GM19099 (cell line): ENCODE measurements at regions not wholly inside any gene's neighbourhood (a gene's known extent, or its start where the extent isn't known, plus 50 kb on each side); places are given as distances from the start of the nearest gene placed in this dataset.

Experiments used
- POLR2A ChIP-seq: IDR thresholded peaks from 3 replicates; pipeline ENCODE4 v1.6.1; 2011; ENCODE audit warnings: low read depth; ENCODE audit not compliant: insufficient read length; ENCODE audit errors: extremely low read depth

DNA sequence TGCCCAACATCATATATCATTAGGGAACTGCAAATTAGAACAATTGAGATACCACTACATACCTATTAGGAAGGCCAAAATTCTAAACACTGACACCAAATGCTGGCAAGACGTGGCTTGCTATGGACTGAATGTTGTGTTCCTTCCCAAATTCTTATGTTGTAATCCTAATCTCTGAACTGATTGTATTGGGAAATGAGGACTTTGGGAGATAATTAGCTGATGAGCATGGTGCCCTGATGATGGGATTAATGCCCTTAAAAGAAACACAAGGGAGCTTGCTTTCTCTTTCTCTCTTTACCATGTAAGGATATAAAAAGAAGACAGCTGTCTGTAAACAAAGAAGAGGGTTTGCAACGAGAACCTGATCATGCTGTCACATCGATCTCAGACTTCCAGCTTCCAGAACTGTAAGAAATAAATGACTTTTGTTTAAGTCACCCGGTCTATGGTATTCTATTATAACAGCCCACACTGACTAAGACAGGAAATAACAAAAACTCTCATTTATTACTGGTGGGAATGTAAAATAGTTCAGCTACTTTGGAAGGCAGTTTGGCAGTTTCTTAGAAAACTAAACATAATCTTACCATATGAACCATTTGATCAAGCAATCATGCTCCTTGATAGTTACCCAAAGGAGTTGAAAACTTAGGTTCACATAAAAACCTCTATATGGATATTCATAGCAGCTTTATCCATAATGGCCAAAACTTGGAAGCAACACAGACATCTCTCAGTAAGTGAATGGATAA is 458.3 kb upstream of the CBLB start:
- TF ChIP-seq POLR2A, result no peak

DNA sequence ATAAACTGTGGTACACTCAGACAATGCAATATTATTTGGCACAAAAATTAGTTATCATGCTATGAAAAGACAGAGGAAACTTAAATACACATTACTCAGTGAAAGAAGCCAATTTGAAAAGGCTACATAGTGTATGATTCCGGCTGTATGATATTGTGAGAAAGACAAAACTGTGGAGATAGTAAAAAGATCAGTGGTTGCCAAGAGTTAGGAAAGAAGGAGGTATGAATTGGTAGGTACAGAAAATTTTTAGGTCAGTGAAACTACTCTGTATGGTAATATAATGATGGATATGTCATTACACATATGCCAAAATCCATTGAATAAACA is 458.8 kb upstream of the CBLB start:
- TF ChIP-seq POLR2A, result no peak

DNA sequence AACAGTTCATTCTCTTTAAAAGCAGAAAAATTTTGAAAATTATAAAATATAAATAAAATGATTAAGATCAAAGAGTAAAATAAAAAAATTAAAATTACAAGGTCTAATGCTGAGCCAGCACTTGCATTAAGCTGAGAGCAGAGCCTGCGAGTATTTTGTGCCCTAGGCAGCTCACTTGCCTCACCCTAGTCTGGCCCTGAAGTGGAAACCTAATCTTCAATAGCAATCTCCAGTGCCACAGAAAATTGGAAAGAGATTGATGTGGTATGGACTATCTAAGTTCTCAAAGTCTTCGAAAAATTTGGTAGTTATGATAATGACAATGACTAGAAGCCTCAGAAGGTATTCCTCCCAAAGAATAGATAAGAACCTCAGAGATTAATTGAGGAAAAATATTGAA is 459.4 kb upstream of the CBLB start:
- no peak for TF ChIP-seq POLR2A

DNA sequence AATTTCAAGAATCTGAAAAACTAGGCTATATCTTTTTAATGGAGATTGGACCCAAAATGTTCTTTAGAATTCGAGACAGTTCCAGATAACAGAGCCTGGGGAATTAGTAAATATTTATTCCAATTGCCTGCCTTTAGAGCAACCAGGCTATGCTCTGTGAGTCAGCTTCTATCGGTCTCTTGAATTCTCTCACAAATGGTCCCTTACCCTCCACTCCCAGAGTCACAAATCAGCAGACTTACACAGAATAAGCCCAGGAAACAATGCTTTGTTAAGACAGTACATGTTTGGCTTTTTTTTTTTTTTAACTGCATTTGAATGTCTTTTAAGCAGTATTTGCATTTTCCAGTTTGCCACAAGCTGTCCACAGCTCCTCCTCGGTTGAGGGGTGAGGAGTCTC is 460.7 kb upstream of the CBLB start:
- no peak for TF ChIP-seq POLR2A

DNA sequence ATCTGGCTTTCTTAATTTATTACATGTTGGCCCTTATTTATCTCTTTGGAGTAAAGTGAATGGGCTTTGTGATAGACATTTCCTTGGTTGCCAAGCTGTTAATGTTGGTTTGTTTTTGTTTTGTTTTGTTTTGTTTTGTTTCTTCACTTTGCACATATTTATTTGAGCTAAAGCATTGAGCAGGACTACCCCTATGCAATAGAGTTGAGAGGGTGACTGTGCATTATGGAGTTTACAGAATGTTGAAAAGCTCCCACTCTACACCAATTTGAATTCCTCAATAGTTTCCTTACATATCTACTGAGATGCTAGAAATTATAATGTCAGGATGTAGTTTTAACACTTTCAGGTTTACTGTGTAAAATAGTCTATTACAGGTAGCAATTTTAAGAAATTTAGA is 462.8 kb upstream of the CBLB start:
- TF ChIP-seq POLR2A, result no peak

DNA sequence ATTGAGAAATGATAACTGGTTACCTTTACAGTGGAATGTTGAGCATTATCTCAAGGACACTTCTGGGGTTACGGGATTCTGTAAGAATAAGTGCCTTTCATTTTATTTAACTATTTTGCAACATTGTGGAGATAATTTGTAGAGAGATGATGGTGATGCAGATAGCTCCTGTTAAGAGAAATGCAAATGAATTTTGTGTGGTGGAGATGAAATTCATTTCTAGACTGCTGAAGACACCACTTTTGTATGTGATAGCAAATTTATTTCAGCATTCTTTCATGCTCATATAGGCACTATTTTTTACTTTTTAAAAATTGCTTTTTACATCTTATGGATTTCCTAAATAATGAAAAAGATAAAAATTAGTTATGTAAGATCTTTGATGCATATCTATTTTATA is 463.3 kb upstream of the CBLB start:
- TF ChIP-seq POLR2A, result no peak

DNA sequence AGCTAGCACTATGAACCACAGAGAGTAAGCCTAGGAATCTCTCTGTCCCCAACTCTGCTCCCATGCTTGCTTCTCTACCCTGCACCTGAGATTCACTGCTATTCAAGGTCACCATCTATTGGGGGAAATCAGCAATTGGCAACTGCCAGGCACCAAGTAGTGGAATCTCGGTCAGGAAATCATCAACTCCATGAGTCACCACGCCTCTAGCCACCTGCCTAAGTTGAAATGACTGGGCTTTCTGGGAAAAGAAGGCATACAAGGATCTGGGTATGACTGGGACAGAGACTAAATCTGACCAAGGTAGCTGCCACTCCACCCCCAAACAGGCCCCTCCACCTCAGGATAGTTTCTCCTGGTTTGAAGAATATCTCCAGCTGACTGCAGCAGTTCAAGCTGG is 464.1 kb upstream of the CBLB start:
- TF ChIP-seq POLR2A, result no peak

DNA sequence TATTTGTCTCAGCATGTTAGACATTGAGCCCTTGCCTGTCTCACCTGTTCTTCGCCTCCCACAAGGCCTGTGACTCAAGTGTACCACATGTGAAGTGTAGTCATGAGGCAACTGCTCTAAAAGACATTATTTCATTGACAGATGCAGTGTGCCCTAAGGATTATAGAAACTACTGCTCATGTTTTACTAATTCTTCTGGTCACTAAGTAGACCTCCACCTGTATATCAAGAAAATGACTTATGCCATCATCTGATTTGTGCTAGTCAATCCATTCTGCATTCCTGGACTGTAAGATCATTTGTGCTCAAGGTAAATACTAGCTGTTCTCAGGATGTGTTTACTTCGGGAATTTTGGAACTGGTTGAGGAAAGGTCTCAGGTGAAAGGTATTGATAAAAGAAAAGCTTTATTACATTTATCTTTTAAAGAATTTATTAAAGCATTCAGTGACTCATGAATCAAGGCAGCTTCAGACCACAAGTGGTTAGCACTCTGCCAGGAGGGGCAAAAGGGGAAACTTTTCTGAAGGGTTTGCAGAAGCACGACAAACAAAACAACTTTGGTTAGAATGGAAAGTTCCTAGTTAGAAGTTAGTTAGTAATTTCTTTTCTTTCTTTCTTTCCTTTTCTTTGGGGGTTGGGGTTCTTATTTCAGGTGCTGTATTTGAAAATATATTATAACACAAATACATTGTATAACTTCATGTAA is 465.3 kb upstream of the CBLB start:
- TF ChIP-seq POLR2A, result no peak

DNA sequence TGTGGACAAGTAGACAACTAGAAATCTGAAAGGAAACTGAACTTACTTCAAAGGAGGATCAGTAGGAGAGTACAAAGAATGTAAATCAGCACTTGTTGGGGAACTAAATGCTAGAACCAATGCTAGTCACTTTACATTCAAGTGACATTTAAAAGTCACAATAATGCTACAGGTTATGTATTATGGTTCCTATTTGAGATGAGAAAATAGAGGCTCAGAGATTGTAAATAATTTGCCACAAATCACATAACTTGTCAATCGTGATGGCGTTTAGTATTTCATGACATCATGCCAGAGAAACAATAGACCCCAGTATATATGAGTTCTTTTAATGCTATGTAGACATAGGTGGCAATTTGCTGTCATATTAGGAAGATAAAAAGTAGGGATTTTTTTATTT is 467.8 kb upstream of the CBLB start:
- no peak for TF ChIP-seq POLR2A

DNA sequence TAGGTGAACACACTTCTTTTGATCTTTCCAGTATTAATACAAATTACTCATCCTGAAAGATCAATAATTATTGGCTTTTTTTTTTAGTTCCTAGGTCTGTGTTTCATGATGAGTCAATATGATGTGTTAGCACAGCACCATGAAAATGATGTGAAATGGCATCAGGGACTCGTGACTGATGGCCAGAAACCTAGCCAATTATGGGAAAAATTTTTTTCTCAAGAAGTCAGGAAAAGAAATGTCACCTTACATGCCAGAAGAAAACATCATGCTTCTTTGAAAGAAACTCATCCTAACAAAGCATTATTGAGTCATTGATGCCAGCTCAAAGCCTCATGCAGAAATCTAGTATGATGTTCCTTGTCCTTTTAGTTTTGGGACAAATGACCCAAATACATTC is 468.3 kb upstream of the CBLB start:
- no peak for TF ChIP-seq POLR2A

DNA sequence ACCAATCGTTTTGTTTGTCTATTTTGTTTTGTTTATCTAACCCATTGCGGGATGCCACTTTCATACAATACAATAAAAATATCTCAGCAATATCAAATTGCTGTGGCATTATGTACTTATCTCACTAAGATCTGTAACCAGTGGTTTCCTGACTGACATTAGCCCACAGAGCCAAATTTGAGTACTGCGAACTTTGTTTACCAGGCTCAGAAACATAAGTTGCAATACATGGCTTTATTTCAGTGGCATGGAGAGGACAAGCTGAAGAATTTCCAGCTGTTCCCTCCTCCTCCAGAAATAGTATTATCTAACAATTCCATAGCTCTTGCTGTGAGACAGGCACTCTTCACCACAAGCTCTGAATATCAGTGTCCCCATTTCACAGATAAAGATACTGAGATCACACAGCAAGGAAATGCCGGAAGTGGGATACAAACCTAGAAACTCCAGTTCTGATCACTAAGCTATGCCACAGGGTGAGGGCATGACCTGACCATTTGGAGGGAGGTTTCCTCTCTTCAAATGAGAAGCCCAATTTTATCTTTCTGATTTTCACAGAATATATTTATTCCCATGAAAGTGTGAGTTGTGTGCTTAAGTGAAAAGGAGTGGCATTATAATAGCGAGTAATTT is 469.9 kb upstream of the CBLB start:
- no peak for TF ChIP-seq POLR2A

DNA sequence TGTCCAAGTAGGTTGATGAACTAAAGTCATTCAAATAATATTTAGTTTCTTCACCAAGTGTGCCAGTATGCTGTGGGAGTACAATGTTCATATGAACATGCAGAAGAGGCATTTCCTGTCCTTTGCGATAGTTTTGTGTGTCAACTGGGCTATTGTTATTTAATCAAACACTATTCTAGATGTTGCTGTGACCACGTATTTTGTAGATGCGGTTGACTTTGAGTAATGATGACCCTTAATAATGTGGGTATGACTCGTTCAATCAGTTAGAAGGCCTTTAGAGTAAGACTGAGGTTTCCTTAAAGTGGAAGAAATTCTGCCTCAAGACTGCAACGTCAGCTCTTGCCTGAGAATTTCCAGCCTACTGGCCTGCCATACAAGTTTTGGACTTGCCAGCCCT is 470.7 kb upstream of the CBLB start:
- no peak for TF ChIP-seq POLR2A

DNA sequence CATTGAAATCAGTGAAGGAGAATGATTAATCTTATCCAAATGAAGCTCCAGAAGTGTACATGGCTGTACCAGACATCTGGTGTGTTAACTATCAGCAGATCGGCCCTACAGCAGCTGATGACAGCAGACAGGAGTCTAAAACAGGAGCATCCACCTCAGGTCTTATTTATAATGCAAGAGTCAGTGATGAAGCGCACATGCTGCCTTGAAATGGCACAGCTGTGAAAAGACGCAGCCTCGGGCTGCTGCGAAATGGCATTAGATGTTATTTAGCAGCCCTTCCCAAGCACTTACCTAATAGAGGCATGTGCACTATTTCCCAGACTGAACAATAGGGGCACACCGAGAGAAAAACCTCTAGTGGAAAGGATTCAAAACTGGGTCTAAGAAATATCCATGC is 472.3 kb upstream of the CBLB start:
- TF ChIP-seq POLR2A, result no peak

DNA sequence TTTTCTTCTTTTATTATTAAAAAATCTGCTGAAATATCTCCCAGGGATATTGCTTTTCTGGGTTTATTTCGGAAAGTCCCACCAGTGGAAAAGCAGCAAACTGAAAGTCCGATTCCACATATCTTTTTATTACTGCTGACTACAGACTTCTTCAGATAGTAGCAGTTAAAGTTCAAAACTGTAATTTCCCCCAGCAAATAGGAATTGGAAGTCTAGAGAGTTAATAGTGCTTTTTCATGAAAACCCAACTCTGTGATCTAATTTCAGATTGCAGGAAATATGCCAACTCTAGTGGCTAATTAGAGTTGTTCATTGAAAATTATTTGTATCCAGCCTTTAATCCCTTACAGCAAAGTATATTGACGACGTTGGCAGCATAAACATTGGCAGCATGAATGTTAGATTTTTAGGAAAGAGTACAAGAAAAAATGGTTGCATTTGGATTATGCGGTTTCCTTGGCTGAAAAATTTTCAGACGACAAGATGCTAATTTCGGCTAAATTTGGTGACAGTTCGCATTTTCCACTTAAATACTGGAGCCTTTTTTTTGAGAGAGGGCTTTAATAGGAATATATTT is 472.9 kb upstream of the CBLB start:
- no peak for TF ChIP-seq POLR2A

DNA sequence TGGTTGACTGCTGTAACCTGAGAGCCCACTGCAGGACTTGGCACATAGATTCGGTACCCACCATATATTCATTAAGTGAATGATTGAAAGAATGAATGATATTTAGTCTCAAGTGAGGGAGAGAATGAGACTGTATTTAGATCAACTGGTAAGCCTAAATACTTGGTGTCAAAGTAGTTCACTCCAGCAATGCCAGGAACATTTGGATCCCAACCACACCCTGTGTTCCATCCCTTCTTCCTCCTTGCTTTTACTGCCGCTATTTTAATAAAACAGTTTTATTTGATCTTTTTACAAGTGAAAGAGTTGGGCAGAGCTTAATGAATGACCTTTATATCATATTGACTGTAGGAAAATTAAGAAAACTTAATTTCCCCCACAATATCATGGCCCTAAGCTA is 473.6 kb upstream of the CBLB start:
- TF ChIP-seq POLR2A, result no peak

DNA sequence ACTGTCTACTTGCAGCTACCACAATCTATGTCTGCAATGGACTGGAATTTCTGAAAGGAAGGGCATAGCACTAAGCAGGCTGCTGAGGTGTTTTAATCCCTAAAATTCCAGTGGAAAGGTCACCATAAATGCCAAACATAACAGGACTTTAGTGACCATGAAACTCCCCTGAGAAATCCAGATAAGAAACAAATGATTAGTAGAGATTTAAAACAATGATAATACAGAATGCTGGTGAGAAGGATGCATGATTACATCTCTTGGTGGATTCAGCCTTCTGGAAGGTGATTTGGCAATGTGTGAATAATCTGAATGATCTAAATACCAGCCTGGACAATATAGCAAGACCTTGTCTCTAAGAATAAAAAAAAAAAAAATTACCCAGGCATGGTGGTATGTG is 475.0 kb upstream of the CBLB start:
- no peak for TF ChIP-seq POLR2A
